T-helper 9 cell (primary cell): ENCODE measurements at regions not wholly inside any gene's neighbourhood (a gene's known extent, or its start where the extent isn't known, plus 50 kb on each side); places are given as distances from the start of the nearest gene placed in this dataset.
"Not testable (repeated sequence)": the region's sequence is repeated elsewhere in the genome, so short reads cannot be mapped to it uniquely, and the experiment has no call there.

Experiments used
- DNase-seq: peaks from one replicate; pipeline ENCODE4 v3.0.0-alpha.2; 2020

DNA sequence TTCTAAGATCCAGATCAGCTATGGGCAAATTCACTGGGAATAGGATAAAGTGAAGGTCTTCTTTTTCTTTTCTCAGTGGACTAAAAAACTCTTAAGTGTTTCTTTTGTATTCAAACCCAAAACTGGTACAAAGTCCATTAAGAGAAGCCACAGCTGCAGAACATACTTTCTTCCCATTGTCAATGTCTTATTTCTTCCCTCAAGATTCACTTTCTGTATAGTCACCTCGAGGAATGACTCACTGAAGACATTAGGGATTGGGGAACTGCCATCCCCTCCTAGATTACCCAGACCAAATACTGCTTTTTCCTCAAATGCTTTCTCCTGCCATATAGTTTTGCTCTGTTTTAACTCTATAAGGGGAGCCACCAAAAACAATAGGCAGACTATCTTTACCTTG lies 117.4 kb upstream of the SYT13 start:
- not testable (repeated sequence) for DNase-seq

GRCh38 chr11:45402049-45402630 lies 116.0 kb upstream of the SYT13 start:
- no peak for DNase-seq

DNA sequence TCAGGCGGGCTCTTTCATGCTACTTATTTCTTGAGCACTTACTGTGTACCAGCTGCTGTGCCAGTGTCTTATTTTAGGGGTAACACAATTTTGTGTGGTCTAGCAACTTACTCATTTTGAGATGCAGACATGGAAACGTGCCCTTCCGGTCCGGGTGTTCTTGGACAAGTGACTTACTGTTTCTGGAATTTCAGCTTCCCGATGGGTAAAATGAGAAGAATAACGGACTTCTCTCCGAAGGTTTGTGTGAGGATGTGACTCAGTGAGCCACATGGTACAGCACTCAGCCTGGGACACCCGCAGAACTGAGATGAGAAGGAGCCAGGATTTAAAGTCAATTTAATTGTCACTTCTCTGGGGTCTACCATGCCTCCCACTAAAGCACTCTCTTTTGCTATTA lies 114.5 kb upstream of the SYT13 start:
- DNase-seq: no peak

- DNase-seq: no peak
Measured at GRCh38 chr11:45399166-45399565, 113.0 kb upstream of the SYT13 start.

- DNase-seq: no peak
Measured at GRCh38 chr11:45398325-45398724, 112.2 kb upstream of the SYT13 start.

DNA sequence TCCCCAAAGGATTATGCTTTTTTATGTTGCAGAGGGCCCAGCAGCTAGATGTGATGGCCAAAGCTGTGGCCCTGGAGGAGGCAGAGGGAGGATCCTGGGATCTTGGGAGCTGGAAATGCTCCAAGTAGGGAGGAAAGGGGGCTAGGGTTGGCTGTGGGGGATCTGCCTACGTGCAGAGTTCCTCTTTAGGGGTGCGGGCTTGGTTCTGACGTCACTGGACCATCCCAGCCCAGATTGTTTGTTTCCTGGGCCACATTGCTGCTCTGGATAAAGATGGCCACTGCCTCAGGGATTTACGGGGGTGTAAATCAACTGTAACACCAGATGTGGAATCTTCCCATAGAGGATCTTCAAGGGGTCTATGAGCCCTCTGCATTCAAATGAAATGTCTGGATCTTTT lies 110.3 kb upstream of the SYT13 start:
- DNase-seq: no peak

- DNase-seq: no peak
Measured at GRCh38 chr11:45395947-45396346, 109.8 kb upstream of the SYT13 start.

- DNase-seq: no peak
Measured at GRCh38 chr11:45395421-45395820, 109.3 kb upstream of the SYT13 start.

- no peak for DNase-seq
Measured at GRCh38 chr11:45394294-45395085, 108.3 kb upstream of the SYT13 start.

DNA sequence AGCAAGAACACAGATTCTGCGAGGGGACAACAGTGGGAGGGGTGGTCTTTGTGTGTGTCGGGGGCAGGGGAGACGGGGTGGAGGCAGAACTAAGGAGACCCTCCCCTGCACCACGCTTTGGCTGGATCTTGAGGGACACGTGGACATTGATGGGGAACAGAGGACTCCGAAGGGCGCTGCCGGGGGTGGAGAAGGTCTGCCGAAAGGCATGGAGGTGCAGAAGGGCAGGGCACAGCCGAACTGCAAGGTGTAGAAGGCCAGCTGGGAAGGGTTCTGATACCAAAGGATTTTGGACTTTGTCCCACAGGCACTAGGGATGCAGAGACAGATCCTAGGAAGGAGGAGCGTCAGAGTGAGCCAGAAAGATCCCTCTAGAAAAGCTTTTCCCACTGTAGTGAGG lies 107.7 kb upstream of the SYT13 start:
- DNase-seq: no peak

GRCh38 chr11:45393334-45393733 lies 107.2 kb upstream of the SYT13 start:
- no peak for DNase-seq

DNA sequence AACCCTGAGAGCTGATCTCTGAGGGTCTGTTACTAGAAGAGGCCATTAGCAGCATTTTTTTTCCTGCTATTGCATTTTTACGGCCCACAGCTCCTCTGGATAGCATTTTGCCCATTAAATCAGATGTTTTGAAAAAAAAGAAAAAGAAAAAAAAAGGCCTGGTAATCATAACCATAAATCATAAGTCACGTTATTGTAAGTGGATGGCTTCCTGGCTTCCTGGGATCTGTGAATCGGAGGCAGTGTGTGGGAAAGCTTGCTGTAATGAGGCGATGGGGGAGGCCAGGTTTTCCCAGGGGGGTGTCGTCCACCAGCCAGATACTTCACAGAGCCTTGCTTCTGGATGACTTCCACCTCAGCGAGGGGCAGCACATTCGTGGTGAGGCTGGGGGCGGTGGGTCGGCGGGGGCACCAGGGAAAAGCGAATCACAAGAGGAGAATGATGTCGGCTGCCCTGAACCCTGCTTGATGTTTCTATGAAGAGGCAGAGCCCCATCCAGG lies 106.5 kb upstream of the SYT13 start:
- DNase-seq: no peak

DNA sequence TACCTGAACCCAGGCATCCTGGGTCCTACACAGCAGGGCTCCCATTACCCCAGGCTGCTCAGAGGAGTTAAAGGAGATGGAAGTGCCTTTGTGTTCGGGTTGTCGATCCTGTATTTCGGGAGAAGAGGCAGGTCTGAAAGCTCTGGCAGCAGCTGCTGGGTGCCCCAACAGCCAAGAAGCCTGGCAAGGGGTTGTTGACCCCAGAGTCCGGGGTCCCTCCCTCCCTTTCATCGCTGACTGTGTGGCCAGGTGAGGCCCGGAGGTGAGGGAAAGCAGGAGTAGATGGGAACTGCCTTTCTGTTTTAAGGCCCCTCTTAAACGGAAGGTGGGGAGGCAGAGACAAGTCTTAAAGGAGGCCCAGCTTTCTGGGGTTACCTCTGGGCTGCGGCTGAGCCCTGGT lies 106.0 kb upstream of the SYT13 start:
- no peak for DNase-seq

DNA sequence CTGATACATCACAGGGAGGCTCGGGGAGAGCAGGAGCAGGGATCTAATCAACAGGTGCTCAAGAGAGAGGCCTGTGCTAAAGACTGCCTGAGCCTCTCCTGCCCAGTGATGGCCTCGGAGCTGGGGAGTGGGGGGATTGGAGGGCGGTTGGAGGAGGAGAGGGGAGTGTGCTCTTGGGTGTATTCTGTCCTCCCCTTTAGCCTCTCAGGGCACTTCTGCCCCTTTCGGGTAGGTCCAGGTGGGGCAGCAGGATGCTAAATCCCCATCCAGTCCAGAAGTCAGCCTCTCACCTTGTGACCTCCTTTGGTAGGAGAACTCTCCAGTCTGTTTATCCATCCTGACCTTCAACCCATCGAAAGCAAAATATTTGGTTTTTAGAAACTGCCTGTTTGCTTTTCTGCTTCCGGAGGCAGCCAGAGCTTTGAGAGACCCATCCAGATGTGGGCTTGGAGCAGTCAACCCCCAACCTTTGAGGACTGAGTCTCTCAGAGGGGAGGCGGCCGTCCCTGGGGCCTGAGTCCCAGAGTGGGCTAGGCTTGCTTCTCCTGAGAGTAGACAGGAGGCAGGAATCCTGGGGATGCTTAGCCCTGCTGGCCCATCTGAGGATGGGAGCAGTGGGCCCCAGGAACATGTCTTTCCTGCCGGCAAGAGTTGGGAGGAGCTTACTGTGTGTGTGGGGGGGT lies 105.2 kb upstream of the SYT13 start:
- DNase-seq: no peak

GRCh38 chr11:45390407-45390806 lies 104.3 kb upstream of the SYT13 start:
- no peak for DNase-seq

GRCh38 chr11:45388472-45388871 lies 102.3 kb upstream of the SYT13 start:
- no peak for DNase-seq

GRCh38 chr11:45387885-45388284 lies 101.7 kb upstream of the SYT13 start:
- DNase-seq: not testable (repeated sequence)

DNA sequence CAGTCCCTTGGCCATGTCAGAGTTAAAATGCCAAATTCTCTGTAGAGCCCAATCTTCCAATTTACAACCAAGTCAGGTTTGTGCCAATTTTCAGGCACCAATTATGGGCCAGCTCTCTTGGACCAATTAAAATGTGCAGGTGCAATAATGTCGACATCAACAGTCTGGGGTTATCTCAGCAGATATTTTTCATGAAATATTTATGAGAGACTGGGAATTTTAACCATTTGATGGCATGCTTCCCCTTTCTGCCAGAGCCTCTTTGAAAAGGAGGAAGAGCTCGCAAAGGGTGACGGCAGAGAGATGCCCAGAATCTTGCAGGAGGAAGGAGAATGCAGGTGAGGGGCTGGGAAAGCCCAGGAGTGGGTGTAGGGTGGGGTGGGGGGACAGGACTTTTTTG lies 100.8 kb upstream of the SYT13 start:
- DNase-seq: no peak

DNA sequence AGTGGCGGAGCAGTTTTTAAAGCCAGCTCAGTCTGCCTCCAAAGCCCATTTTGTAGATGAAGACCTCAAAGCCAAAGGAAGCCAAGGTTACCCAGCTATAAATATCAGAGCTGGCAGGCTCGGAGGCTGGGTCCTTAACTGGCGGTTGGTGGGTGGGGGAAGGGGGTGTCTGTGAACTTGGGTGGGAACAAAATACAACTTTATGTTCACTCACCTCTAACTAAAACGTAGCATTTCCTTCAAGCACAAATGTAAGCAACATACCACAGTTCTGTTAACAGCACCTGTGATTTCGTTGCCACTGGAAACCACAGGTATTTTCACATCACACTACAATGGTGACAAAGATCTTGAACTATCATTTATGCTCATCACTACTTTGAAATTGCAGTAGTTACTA lies 99.7 kb upstream of the SYT13 start:
- no peak for DNase-seq

DNA sequence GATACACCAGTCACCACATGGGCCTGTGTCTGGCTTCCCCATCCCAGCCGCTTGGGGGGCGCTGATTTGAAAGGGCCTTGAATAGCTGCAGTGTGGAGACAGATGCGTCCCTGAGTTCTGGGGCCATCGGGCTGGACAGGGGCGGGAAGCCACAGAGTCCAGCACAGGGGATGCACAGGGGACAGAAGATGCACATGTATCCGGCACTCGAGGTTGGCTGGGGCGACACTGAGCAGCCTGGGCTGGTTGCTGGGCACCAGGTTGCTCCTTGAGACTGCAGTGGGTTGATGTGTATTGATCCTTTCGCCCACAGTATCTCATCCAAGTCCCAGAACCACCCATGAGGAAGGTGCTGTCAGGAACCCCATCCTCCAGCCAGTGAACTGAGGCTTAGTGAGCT lies 99.3 kb upstream of the SYT13 start:
- DNase-seq: no peak

DNA sequence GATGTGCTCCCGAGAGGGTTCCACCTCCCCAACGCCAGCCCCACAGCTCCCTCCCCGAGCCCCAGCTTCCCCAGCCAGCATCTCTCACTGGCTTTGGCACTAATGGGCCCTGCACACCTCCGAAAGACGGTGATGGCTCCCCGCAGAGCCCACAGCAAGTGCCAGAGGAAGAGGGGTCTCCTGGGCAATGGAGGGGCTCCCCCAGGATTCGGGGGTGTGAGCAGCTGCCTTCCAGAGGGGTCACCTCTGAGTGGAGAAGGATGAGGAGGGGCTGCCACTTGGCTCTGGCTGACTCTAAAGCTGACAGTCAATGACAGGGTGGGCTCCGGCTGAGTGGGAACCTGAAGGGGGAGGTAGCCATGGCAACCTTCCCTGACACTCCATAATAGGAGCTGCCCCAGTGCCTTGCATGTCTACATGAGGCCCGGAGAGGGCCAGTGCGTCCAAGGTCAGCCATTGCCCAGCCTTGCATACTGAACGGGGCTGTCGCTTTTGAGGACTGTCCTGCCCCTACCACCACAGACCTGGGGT lies 98.6 kb upstream of the SYT13 start:
- DNase-seq: no peak

DNA sequence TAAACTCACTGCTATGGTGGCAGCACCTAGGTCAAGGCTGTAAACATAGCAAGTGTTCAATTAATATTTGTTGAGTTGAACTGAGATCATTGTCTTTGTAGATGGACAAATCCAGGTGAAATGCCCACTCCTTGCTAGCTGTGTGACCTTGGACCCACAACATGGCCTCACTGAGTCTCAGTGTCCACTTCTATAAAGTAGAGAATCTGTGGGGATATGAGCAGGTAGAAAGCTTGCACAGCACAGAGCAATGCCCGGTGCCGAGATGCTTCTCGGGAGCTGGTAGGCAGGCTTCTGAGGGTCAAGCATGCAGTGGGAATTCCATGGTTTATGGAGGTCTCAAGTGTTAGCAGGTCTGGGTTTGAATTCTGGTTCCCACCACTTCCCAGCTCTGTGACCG lies 97.9 kb upstream of the SYT13 start:
- DNase-seq: no peak

- no peak for DNase-seq
Measured at GRCh38 chr11:45383224-45383623, 97.1 kb upstream of the SYT13 start.
